Right lobe of liver (tissue), 6 donors: ENCODE measurements at regions not wholly inside any gene's neighbourhood (a gene's known extent, or its start where the extent isn't known, plus 50 kb on each side); places are given as distances from the start of the nearest gene placed in this dataset.
"Not testable (repeated sequence)": the region's sequence is repeated elsewhere in the genome, so short reads cannot be mapped to it uniquely, and the experiment has no call there.

Experiments used
- ATAC-seq, 4 donors: fragments of 200-7000 bp; cut with Tn5 transposase; one replicate each; pipeline ENCODE4 v1.9.1; 2020; ENCODE audit warnings: mild to moderate bottlenecking in 4 of 4, moderate library complexity in 4 of 4
- DNase-seq, 3 donors: peaks; one replicate each; pipeline ENCODE4 v3.0.0-alpha.2; 2020
- H3K27ac ChIP-seq, 3 donors: fragments of 200-600 bp; one replicate each; pipeline ENCODE4 v1.8.0; 2022
- H3K27me3 ChIP-seq, 2 donors: fragments of 200-600 bp; one replicate each; pipeline ENCODE4 v1.8.0; 2022
- H3K36me3 ChIP-seq, 4 donors: fragments of 200-600 bp; sonication (generic) in 1 of 4; one replicate each; pipeline versions ENCODE4 v1.5.1 to v1.8.0; 2017 to 2022; ENCODE audit warnings: control low read depth in 1 of 4
- H3K4me1 ChIP-seq, 4 donors: fragments of 200-600 bp; sonication (generic) in 1 of 4; one replicate each; pipeline versions ENCODE4 v1.5.1 to v1.8.0; 2017 to 2022; ENCODE audit warnings: control low read depth in 1 of 4
- H3K4me3 ChIP-seq, 3 donors: fragments of 200-600 bp; one replicate each; pipeline ENCODE4 v1.8.0; 2022
- H3K9me3 ChIP-seq, 4 donors: fragments of 200-600 bp; sonication (generic) in 1 of 4; one replicate each; pipeline versions ENCODE4 v1.5.1 to v1.8.0; 2017 to 2022; ENCODE audit warnings: control low read depth in 1 of 4
- CTCF ChIP-seq, 4 donors: fragments of 200-600 bp in 3 of 4; fragments of 450-650 bp in 1 of 4; IDR thresholded peaks; one replicate each; pipeline versions ENCODE4 v1.5.1 to v1.8.0; 2016 to 2022; ENCODE audit warnings: antibody characterized with exemption in 4 of 4, mild to moderate bottlenecking in 2 of 4
- POLR2A ChIP-seq: fragments of 450-650 bp; IDR thresholded peaks from one replicate; pipeline ENCODE4 v1.6.1; 2017; ENCODE audit warnings: antibody characterized with exemption, mild to moderate bottlenecking
- WGBS: methylation state at CpG from one replicate; pipeline ENCODE4 v1.1.6; 2018; ENCODE audit warnings: low coverage, low lambda C conversion rate; ENCODE audit not compliant: insufficient coverage; ENCODE audit errors: missing lambda C conversion rate; 5-methylcytosine and 5-hydroxymethylcytosine counted together
- intact Hi-C, 2 donors: fragments of 100-400 bp; cut with DNase I; formaldehyde crosslinking; loops; one replicate each; pipeline versions ENCODE4 v1.11.2 to v1.14.1; 2022
- donor health status: DM: no; HTN: yes; CAD: no.
- donor health status: DM: no; HTN: no; CAD: no.
- donor health status: DM: no; HTN: no; CAD: no.
- donor health status: DM: no; HTN: yes; CAD: no.
- donor health status: DM: no; HTN: yes; CAD: no.

- TF ChIP-seq CTCF (IDR thresholded peaks at IDR 0.05) (no peak), POLR2A (no peak)
Measured at GRCh38 chr6:17210683-17211082, 70.5 kb upstream of the RBM24 start.

GRCh38 chr6:17211101-17211500, 70.1 kb upstream of the RBM24 start:
- no peaks in the 10 kb centered on the region for H3K27me3 ChIP-seq
- no peaks in the 10 kb centered on the region for H3K36me3 ChIP-seq
- DNase-seq (no peak), ATAC-seq (peak; percentile 41 to 87 (median 58))
- TF ChIP-seq POLR2A = no peak
- TF ChIP-seq CTCF (IDR thresholded peaks at IDR 0.05) = no peak
- no peak overlapping the region for H3K27ac ChIP-seq
- H3K4me3 ChIP-seq = no peak overlapping the region
- H3K9me3 ChIP-seq = no peaks in the 10 kb centered on the region
- intact Hi-C loops = no loop called here
- H3K4me1 ChIP-seq = peaks cover 0 to 6% (median 0%) of the 10 kb centered on the region in 4 donors
- 94% methylated on average over 3 of the region's 3 CpGs for WGBS

More at GRCh38 chr6:17210683-17211082, 70.5 kb upstream of the RBM24 start:
- 96% methylated on average over 3 of the region's 3 CpGs for WGBS
- ATAC-seq (no peak), DNase-seq (no peak)
- Histone ChIP-seq H3K4me3 (no peak overlapping the region), H3K27me3 (no peaks in the 10 kb centered on the region), H3K27ac (no peak overlapping the region), H3K36me3 (no peaks in the 10 kb centered on the region), H3K4me1 (peaks cover 0 to 6% (median 0%) of the 10 kb centered on the region in 4 donors), H3K9me3 (no peaks in the 10 kb centered on the region)
- intact Hi-C loops = no loop called here

GRCh38 chr6:17212546-17213371, 68.4 kb upstream of the RBM24 start:
- H3K27ac ChIP-seq = no peak overlapping the region
- ATAC-seq (no peak), DNase-seq (no peak)
- peaks cover 0 to 6% (median 0%) of the 10 kb centered on the region in 4 donors for H3K4me1 ChIP-seq
- H3K36me3 ChIP-seq = no peaks in the 10 kb centered on the region
- H3K4me3 ChIP-seq = no peak overlapping the region
- no peaks in the 10 kb centered on the region for H3K27me3 ChIP-seq
- H3K9me3 ChIP-seq = no peaks in the 10 kb centered on the region
- WGBS = 64% methylated on average over 11 of the region's 13 CpGs
- TF ChIP-seq CTCF (IDR thresholded peaks at IDR 0.05) (no peak), POLR2A (no peak)
- intact Hi-C loops = no loop called here

DNA sequence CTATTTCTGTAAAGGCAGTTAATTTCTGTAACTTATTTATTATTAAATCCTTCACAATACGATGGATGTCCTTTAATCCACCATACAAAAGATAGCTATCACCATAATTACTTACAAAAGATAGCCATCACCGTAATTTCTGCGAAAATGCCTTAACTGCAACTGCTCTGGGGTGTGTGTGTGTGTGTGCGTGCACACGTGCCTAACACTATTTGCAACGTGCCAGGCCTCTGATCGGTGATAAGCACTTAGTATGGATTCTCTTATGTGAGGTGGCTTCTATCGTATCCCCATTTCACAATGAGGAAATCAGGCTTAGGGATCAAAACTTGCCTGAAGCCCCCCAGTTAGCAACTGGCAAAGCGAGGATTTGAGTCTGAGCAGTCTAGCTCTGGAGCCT, 67.1 kb upstream of the RBM24 start:
- TF ChIP-seq POLR2A = no peak
- TF ChIP-seq CTCF (IDR thresholded peaks at IDR 0.05) = no peak
- WGBS = 73% methylated on average over 9 of the region's 9 CpGs
- no peak for DNase-seq

GRCh38 chr6:17216972-17217371, 64.2 kb upstream of the RBM24 start:
- intact Hi-C loops, ATAC-seq: not testable (repeated sequence)

More for the DNA sequence above, 67.1 kb upstream of the RBM24 start:
- no peak for ATAC-seq
- peaks cover 0 to 6% (median 0%) of the 10 kb centered on the region in 4 donors for H3K4me1 ChIP-seq
- H3K9me3 ChIP-seq = no peaks in the 10 kb centered on the region
- H3K4me3 ChIP-seq = no peak overlapping the region
- H3K27ac ChIP-seq = no peak overlapping the region
- intact Hi-C loops = no loop called here
- H3K27me3 ChIP-seq = no peaks in the 10 kb centered on the region
- H3K36me3 ChIP-seq = no peaks in the 10 kb centered on the region

More at GRCh38 chr6:17216972-17217371, 64.2 kb upstream of the RBM24 start:
- DNase-seq, H3K27me3 ChIP-seq, H3K9me3 ChIP-seq, H3K4me1 ChIP-seq, H3K4me3 ChIP-seq, H3K27ac ChIP-seq, H3K36me3 ChIP-seq: not testable (repeated sequence)
- 88% methylated on average over 10 of the region's 10 CpGs for WGBS
